ELR (cell line): ENCODE measurements at regions not wholly inside any gene's neighbourhood (a gene's known extent, or its start where the extent isn't known, plus 50 kb on each side); places are given as distances from the start of the nearest gene placed in this dataset.
"Not testable (repeated sequence)": the region's sequence is repeated elsewhere in the genome, so short reads cannot be mapped to it uniquely, and the experiment has no call there.

ENCODE experiments used
- DNase-seq: peaks from one replicate; pipeline ENCODE4 v3.0.0-alpha.2; 2015; ENCODE audit warnings: low read depth

DNA sequence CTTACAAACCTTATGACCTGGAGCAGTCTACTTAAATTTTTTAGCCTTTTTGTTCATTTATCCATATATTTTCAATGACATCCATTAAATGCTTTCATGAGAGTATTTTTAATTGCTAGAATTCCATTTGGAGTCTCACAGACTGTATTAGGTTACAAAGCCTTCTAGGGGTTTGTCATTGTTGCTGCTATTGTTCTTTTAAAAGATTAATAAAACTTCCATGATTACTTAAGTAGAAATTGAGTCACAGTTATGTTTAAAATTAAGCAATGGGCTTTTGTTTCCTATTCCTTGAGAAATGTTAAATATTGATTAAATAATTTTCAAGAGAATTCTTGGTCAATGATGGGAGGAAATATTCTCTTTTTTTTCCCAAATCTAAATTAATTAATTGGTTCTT lies 1408.4 kb upstream of the RAG2 start:
- no peak for DNase-seq

DNA sequence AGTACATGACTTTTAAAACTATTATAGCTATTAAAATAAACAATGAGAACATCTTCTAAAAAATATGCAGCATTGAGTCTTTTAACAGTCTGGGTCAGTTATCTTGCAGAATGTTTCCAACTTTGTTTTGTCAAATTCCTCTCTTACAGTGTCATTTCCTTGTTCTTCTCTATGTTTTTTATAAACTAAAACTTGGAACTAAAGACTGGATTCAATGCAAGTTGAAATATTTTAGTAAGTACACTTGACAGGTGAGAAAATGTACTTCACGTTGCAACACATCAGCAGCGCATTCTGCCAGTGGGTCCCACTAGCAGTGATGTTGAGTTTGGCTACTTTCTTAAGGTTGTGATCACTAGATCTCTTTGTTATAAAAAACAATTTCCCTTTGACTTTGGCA lies 1407.6 kb upstream of the RAG2 start:
- no peak for DNase-seq

DNA sequence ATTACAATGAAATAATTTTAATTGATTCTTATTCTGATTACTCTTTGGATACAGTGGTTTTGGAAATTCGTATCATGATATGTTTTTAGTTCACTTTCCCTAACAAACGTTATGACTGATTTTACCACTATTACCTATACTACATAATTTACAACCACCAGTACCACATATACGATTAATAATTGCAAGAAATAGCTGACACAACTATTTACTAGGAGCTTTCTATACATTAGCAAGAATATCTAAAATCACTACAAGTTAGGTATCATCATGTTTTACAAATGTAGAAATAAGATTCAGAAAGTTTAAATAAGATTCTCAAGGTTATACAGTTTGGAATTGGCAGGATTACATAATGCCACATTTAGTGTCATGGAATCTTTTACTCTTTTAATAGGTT lies 1401.1 kb upstream of the RAG2 start:
- DNase-seq = no peak

DNA sequence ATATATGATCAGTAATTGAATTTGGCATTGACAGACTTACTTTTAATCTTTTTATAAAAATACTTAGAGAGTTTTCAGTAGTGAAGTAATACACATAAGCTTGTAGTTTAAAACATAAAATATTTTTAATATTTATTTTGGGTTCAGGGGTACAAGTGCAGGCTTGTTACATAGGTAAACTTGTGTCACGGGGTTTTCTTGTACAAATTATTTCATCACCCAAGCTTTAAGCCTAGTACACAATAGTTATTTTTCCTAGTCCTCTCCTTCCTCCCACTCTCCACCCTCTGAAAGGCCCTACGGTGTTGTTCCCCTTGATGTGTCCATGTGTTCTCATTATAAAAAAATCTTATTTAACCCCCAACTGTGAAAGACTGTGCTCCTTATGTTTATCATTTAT lies 1397.8 kb upstream of the RAG2 start:
- no peak for DNase-seq

DNA sequence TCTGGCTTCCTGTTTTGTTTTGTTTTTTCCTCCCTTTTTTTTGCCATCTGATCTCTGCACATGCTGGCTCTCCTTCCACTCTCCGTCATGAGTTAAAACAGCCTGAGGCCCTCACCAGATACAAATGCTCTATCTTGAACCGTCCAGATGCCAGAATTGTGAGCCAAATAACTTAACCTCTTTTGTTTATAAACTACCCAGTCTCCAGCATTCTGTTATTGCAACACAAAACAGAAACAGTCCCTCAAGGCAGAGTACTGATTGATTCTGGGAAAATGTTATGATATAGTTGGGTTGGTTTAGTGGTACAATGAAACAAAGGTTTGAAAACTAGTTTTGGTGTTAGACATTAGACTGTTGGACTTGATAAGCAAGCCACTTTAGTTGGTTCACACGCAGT lies 1390.0 kb upstream of the RAG2 start:
- DNase-seq = peak; percentile 31

DNA sequence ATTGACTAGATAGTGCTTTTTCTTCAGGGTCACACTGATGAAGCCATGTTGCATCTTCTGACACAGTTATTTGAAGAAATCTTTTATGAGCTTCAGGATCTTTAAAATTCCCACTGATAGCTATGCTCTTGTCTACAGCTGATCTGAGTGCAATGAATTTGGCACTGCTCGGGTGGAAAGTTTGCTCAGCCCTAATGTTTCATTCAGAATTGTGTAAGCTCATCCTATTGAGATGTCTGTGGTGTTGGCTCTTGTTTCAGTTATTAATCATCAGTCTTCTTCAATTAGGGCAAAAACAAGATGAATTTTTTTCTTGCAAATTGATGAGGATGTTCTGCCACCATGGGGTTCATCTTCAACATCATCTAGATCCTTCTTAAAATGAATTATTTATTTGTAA lies 1387.0 kb upstream of the RAG2 start:
- no peak for DNase-seq

DNA sequence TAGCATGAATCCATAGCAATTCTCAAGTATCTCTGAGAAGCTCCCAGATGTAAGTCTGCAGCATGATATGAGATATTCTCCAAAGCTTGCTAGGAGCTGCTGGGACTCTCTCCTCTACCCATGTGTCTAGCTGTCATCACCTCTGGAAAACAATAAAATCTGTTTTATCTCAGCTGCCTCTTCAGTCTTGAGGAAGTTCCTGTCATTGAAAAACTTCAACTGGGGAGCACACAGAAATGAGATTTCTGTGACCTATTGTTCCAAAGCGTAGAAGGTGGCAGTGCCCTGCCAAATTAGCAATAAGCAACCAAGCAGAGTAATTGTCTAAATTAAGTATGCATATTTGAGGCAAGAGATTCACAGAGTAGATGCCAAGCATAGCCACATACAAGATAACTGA lies 1380.6 kb upstream of the RAG2 start:
- no peak for DNase-seq

DNA sequence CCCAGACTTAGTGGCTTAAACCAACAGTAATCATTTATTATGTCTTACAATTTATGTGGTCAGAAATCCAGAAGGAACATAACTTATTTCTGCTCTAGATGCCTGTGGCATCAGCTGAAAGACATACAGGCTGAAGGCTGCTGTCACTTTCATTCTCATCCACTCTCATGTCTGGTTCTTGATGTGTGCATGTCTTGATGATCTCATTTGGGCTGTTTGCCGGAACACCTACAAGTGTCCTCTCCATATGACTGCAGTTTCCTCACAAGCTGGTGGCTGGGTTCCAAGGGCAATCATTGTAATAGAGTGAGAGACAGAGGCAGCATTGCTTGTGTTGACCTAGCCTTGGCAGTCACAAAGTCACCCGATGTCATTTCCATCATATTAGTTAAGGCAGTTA lies 1375.9 kb upstream of the RAG2 start:
- no peak for DNase-seq

DNA sequence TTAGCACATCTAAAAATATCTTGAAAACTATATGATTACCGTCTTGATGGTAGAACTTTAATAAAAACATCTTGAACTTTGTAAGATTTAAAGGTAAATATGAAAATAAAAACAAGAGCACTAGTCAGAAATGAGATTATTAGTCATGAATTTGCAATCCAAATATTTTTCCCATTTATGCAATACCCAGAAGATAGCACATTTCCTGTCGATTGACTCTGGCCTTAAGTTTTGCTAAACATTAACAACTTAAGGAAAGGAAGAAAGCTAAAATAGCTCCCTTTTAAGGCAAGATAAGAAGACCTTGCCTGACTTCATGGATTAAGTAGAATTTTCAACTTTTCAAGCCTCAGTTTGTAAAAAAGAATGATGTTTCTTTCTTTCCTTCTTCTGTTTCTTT lies 1374.7 kb upstream of the RAG2 start:
- peak; percentile 2 for DNase-seq

DNA sequence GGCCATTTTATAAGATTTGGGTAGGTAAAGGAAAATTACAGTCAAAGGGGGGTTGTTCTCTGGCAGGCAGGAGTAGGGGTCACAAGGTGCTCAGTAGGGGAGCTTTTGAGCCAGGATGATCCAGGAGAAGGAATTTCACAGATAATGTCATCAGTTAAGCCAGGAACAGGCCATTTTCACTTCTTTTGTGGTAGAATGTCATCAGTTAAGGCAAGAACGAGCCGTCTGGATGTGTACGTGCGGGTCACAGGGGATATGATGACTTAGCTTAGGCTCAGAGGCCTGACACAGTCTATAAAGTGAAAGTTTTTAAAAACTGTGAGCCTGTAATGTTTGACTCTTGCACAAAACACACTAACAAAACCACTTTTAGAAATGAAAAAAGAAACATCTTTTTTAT lies 1371.3 kb upstream of the RAG2 start:
- not testable (repeated sequence) for DNase-seq

DNA sequence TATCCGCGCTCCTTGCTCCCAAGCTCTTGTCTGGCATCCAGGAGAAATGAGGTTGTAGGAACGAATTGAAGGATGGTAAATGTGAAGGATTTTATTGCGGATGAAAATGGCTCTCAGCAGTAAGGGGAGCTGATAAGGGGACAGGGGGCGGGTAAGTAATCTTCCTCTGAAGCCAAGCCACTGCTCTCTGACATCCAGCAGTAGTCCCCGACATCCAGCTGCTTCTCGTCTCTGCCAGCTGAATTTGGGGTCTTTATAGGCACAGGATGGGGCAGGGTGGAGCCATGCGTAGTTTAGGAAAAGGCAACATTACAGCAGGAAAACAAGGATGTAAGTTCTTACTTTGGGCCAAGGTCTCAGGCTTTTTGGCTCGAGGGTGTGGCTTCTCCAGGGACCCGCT lies 1370.1 kb upstream of the RAG2 start:
- no peak for DNase-seq

DNA sequence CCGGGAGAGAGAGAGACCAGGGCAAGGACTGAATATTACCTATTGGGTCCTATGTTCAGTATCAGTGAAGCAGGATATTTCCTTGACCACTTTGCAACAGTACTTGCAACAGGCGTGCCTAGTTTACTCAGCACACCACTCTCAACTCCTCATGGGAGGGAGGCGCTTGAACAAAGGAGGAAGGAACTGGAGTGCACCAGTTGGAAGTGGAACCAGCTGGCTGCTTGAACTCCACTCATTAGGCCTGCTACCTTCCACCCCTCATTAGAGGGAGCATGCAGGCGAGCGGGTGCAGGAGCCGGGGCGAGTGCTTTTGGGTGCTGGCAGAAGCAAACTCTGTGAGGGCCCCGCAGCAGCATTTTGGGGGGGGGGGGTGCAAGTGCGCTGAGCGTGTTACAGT lies 1369.6 kb upstream of the RAG2 start:
- DNase-seq = no peak

DNA sequence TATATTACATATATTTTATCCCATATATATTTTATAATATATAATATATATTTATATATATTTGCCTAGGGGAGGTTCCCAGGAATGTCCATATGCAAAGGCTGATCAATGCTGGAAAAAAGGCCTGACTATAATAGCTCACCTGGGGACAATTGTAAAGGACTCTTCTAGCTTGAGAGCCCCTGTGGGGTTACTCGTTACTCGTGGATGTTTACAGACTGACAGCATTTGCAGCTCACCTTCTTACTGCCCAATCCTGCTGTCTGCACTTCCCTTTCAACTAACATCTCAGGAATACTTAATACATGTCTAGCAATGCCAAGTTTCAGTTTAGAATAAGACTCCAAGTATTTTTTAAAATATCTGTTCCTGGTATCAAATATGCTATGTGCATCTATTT lies 1365.4 kb upstream of the RAG2 start:
- no peak for DNase-seq

DNA sequence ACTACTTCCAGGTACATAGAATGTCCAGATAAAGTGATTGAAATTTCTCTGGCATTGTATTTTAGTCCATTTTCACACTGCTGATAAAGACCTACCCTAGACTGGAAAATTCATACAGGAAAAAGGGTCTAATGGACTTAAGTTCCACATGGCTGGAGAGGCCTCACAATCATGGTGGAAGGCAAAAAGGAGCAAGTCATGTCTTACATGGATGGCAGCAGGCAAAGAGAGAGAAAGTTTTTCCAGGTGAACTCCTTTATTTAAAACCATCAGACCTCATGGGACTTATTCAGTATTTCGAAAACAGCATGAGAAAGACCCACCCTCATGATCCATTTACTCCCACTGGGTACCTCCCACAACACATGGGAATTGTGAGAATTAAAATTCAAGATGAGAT lies 1359.7 kb upstream of the RAG2 start:
- no peak for DNase-seq

DNA sequence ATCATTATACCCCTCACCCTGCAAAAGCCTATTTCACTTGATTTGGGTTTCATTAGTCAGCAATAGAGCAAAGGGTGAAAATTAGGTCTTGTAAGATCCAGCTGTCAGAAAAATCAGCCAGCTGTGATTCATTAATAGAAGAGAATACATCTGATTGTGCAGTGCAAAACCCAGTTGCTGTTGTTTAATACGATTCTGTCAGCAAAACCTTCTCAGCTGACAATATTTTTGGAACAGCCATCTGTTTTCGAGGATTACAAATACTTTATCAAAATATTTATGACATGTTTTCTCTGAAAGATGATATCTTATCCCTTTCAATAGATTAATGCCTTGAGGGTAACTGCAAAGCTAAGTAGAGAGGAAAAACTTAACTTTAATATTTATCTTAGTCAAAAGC lies 1354.0 kb upstream of the RAG2 start:
- no peak for DNase-seq

DNA sequence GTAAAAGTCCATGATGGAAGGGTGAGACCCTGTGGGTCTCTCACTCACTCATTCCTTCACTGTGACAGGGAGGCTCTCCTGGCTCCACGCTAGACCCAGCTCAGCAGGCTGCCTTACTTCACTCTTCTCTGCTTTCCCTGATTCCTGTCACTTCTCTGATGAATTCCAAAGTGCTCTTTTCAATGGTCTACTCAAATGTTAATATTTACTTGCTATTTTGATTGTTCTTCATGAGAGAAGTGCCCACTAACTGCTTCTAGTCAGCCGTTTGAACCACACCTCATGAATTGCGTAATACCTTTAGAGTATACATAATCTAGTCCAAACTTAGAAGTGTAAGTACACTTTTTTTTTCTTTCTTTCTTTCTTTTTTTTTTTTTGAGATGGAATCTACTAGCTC lies 1350.2 kb upstream of the RAG2 start:
- DNase-seq = no peak

DNA sequence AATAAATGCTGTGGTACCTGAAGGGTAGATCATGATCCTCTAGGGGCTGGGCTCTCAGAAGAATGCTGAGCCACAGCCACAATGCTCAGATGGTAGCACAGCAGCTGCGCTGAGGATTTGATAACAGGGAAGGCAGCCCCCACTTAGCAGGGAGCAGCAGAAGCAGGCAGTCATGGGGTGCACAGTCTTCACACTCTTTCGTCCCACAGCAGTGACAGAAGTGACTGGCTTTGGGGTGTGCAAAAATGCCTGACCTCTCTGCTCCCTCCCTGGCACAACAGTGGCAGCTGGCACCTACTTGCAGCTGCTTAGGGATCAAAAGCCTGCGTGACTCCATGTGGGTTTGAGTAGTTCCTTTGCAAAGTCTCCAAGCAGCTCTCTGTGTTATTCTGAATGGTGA lies 1349.8 kb upstream of the RAG2 start:
- no peak for DNase-seq

DNA sequence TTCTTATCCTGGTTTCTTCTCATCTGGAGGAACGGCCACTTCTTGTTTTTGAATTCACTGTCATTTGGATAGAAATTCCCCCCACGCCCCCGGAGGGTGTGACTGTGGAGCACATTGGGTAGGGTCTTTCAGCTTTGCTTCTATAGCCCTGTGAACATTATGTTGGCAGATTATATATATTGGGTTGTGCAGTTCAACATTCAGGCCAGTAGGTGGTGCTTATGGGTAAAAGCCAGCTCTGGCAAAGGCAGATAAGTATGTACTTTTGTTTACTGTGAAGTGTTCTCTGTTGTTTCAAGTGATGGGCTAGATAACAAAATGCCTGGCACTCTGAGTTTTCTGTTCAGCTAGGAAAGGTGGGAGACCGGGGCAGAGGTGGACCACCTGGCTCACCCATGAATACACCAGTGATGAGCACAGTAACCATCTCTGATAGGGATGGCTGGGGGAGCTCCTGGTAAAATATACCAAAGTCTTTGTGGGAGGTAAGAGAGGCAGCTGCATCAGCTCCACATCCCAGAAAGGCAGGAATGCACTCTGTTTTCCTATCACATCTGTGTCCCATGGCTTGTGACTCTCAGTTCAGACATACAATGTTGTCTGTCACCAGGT lies 1348.2 kb upstream of the RAG2 start:
- DNase-seq = peak; percentile 40

DNA sequence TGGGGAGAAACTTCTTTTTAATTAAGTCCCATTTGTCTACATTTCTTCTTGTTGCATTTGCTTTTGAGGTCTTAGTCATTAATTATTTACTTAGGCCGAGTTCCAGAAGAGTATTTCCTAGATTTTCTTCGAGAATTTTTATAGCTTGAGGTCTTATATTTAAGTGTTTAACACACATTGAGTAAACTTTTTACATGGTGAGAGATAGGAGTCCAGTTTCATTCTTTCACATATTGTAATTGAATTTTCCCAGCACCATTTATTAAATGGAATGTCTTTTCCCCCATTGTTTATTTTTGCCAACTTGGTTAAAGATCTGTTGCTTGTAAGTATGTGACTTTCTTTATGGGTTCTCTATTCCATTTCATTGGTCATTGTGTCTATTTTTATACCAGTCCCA lies 1344.0 kb upstream of the RAG2 start:
- DNase-seq = no peak

DNA sequence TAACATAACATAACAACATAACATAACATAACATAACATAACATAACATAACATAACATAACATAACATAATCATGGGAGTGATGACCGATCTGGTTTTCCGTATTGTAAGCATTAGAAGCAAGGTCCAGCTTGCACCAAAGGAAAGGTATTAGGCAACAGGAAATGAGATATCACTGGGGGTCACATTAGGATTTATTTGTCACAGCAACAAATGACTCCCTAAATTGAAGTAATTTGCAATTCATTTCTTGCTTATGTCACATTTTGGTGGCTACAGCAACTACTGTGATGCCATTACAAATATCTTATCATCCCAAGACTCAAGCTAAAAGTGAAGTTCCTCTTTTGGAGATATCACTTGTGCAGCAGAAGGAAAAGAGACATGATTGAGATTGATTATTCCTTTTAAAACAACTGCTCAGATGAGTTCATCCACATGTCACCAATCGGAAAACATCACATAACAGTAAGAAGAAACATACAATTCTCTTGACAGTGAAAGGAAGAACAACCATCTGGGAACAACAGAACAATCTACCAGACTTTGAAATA lies 1331.1 kb upstream of the RAG2 start:
- DNase-seq = no peak

DNA sequence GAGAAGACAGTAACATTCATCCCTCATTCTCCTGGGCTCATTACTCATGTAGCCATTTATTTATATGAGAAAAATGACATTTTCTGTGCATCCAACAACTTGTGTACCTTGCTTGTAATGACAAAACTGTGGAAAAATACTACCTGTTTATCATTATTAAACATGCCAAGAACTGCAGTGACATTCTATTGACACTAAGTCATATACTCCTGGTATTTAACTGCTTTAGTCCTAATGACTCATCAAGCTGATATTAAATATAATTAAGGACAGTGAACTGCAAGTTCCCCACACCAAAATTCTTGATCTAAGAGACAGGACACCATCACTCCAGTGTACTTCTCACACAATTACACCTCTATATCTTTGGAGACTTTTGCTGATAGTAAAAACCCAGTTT lies 1328.7 kb upstream of the RAG2 start:
- no peak for DNase-seq

DNA sequence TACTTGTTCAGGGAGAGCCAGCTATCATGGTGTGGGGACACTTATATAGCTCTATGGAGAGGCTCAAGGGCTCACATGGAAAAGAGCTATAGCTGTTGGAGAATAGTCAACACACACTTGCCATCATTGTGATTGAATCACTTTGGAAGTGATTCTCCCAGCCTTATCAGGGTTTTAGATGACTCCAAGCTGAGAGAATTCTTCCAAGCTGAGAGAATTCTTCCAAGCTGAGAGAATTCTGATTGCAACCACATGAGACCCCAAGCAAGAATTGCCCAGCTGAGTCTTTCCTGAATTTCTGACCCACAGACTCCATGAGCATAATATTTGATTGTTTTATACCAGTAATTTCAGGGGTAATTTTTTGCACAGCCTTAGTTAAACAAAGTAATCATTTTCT lies 1318.3 kb upstream of the RAG2 start:
- no peak for DNase-seq

DNA sequence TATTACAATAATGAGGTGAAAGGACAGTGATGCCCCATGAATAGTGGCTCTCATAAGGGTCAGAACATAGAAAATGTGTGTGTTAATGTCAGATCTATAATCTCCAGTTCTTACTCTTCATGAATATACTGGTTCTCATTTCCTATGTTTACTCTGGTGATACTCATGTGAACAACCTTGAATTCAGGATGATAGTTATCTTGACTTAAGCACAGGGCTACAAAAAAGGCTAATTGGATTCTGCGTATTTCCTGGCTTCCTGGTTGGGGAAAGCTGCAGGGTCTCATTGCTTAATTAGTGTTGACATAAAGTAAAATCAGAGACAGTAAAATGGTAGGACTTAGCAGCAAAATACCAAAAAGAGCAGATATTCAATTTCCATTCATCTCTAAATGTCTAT lies 1316.8 kb upstream of the RAG2 start:
- DNase-seq = no peak

DNA sequence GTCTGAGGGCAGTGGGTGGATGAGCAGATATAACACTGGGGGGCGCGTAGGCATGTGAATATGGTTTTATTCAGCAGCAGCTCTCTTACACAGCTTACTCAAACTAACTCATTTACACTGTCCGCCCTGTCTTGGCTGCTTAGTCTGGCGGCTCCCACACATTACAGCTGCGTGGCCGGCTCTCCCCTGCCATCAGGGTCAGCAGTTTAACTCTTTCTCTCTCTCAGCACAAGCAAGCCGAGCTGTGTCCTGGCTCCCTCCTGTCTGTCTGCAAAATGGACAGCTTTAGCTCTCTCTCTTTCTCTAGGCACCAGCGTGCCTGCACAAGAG lies 1310.1 kb upstream of the RAG2 start:
- no peak for DNase-seq
